ENCODE measurements at regions not wholly inside any gene's neighbourhood (a gene's known extent, or its start where the extent isn't known, plus 50 kb on each side); places are given as distances from the start of the nearest gene placed in this dataset.

DNA sequence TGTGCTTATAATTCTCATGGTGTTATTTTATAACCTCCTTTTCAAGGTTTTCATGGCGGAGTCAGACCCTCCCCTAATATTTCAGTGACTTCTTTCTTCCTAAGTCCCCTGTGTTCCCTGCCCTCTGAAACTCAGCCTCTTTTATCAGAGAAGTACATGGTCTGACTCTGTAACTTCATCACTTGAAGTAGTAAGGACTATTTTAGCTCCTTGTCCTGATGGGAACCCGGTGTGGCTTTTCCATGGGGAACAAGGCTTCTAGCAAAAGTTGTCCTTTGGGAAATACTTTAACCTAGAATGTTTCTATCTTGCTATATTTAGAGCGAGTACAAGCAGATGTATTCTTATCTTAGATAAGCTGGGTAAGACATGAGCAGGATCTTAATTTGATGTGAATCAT, 117.5 kb downstream of the TRIB2 start:
- TF ChIP-seq, protein P1, sequence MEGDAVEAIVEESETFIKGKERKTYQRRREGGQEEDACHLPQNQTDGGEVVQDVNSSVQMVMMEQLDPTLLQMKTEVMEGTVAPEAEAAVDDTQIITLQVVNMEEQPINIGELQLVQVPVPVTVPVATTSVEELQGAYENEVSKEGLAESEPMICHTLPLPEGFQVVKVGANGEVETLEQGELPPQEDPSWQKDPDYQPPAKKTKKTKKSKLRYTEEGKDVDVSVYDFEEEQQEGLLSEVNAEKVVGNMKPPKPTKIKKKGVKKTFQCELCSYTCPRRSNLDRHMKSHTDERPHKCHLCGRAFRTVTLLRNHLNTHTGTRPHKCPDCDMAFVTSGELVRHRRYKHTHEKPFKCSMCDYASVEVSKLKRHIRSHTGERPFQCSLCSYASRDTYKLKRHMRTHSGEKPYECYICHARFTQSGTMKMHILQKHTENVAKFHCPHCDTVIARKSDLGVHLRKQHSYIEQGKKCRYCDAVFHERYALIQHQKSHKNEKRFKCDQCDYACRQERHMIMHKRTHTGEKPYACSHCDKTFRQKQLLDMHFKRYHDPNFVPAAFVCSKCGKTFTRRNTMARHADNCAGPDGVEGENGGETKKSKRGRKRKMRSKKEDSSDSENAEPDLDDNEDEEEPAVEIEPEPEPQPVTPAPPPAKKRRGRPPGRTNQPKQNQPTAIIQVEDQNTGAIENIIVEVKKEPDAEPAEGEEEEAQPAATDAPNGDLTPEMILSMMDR (IDR thresholded peaks at IDR 0.05; ENCODE audit: low read depth, low read length, poor library complexity, severe bottlenecking), result no peak
- no peak for TF ChIP-seq EZH2phosphoT487 (IDR thresholded peaks at IDR 0.05; ENCODE audit: borderline replicate concordance, low read length)

All from DOHH2 (cell line).